ACHN (cell line): ENCODE measurements at regions not wholly inside any gene's neighbourhood (a gene's known extent, or its start where the extent isn't known, plus 50 kb on each side); places are given as distances from the start of the nearest gene placed in this dataset.

Experiments used
- DNase-seq: peaks from one replicate; pipeline ENCODE4 v3.0.0-alpha.2; 2015
- in situ Hi-C: cut with HindIII; loops from 2 replicates; pipeline ENCODE4 v1.10.0; 2017; ENCODE audit warnings: low sequenced_read_pairs, low pct_ligation_motif_present, low pct_unique_long_range_greater_than_20kb

GRCh38 chr9:14380061-14380836 is 66.3 kb upstream of the NFIB start:
- in situ Hi-C loops, result no loop called here
- no peak for DNase-seq

DNA sequence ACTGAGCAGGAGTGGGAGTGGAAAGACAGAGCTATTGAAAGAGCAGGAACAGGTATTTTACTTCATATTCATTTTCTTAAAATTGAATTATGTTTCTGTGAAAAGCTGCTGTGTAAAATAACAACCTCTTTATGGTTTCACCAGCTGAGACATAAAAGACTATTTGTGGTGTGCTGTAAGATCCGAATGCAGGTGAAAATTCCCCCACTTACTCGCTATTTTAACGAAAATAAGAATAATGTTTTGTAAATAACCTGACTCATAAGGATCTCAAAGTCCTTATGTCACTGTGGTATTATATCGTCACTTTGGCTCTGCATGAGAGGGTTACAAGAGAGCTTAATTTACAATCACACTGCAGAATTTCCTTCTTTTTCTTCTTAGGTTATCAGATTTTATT is 65.3 kb upstream of the NFIB start:
- in situ Hi-C loops, result no loop called here
- no peak for DNase-seq

DNA sequence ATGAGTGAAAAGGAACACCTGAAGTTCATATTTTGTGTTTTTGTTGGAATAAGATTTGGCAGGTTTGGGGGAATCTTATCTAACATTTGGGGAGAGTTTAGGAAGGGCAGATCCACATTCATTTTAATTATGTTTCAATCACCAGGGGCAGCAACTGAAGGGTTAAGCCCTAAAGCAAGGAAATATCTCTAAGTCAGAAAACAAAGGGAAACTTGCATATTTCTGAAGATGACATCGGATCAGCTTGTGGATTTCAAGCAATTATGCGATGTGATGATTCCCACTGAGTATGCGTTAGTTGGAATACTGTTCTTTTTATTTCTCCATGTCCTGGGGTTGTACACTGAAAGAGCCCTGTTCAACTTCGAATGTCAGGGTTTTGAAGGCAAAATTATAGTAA is 59.8 kb upstream of the NFIB start:
- no peak for DNase-seq
- in situ Hi-C loops, result no loop called here

GRCh38 chr9:14373336-14373666 is 59.4 kb upstream of the NFIB start:
- in situ Hi-C loops, result no loop called here
- DNase-seq, result no peak

DNA sequence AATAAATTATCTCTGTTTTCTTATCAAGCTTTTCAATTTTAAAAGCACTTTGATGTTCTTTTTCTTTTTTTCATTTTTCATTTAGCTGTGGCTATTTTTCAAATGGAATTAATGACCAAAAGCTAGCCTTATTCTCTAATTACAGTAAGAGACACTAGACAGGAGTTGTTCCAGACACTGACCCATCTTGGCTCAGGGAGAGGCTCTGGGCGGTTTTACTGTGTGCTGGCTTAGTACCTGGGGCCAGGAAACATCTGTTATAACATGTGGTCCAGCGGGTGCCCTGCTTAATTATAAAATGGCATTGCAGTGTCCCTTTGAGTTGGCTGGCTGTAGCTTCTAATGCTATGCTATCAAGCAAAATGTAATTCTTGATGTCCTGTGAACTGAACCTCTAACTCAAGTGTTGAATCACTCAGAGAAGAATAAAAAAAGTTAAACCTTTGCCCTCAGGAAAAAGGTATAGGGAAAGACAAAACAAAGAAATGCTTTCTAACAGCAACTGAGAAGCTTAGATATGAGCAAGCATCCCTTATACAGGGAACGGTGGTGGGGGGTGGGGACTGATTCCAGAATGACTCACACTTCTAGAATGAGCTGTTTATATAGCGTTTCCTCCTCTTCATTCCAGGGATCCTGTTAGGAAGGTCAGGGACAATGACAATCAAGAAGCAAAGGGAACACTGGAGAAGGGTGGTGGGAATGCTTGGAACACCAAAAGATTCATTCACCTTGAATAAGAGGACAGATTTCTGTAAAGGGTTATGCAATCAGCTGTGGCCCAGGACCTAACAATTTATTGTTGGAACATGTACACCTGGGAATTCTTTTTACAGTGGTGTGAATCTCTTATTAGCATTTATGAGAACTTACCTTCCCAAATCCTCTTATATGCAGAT is 58.7 kb upstream of the NFIB start:
- DNase-seq, result peak; percentile 77
- in situ Hi-C loops, result no loop called here

DNA sequence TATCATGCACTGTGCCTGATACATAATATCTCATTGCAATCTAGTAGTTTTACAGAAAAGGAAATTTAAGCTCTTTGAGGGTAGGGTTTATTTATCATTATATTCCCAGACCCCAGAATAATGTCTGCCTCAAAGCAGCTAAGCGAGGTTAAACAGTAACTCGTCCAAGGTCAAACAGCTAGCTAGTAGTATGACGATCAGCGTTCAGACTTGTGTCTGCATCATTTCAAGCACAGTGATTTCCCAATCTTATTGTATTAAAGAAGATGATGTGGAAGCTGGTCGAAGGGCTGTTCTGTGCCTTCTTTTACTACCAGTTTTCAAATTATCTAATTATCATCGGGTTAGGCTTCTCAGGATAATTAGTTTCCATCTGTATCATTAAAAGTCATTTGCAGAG is 55.1 kb upstream of the NFIB start:
- no peak for DNase-seq
- in situ Hi-C loops, result no loop called here

- in situ Hi-C loops, result no loop called here
Observed at GRCh38 chr9:14366076-14366475, 52.1 kb upstream of the NFIB start.

GRCh38 chr9:14365670-14366069 is 51.7 kb upstream of the NFIB start:
- DNase-seq, result no peak
- in situ Hi-C loops, result no loop called here

More at GRCh38 chr9:14366076-14366475, 52.1 kb upstream of the NFIB start:
- DNase-seq, result no peak
